HG03095 (cell line): ENCODE measurements at regions not wholly inside any gene's neighbourhood (a gene's known extent, or its start where the extent isn't known, plus 50 kb on each side); places are given as distances from the start of the nearest gene placed in this dataset.
"Not testable (repeated sequence)": the region's sequence is repeated elsewhere in the genome, so short reads cannot be mapped to it uniquely, and the experiment has no call there.

Source experiments
- ATAC-seq: cut with Tn5 transposase; IDR thresholded peaks from one replicate; pipeline ENCODE4 v1.9.1; 2021; ENCODE audit warnings: moderate library complexity; ENCODE audit not compliant: unreplicated experiment

DNA sequence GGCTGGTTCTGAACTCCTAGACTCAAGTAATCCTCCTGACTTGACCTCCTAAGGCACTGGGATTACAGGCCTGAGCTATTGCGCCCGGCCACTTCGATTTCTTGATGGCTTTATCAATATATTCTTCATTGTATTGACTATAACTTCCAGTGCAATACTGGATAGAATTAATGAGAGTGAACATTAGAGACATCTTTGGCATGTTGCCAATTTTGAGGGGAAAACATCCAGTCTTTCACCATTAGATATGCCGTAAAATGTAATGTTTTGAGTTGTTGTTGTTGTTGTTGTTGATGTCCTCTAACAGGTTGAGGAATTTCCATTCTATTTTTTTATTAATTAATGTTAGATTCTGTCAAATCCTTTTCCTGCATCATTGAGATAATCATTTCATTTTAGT, 578.9 kb downstream of the ZWINT start:
- ATAC-seq: no peak

DNA sequence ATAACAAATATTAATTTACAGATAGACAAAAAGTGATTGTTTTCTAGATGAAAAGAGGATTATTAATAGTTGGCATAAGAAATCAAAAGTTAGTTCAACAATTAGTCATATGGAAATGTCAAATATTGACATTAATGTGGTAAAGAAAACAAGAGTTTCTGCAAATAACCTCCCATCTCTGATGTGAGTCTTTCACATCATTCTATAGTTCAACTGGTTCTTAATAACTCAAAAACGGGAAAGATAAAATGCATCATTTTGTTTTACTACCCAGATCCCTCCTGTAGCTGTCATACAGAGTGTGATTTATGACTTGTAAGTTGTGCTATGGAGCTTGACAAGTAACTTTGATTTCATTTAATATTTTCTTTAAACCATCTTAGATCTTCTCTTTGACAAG, 594.8 kb downstream of the ZWINT start:
- ATAC-seq: no peak

DNA sequence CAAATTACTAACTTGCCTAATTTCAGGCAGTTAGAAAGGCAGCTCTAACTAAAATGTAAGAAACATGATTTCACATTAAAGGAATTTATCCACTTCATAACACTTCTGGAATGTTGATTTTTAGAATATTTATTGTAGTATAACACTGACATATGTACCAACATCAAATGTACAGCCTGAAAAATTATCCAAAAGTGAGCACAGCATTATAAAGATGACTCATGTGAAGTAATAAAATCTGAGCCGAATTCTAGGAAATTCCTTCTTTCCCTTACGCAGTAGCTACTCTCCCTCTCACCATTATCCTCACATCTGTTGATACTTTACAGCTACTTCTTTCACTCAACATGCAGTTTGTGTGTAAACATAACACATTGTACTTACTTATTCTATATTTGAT, 610.6 kb downstream of the ZWINT start:
- ATAC-seq: no peak

DNA sequence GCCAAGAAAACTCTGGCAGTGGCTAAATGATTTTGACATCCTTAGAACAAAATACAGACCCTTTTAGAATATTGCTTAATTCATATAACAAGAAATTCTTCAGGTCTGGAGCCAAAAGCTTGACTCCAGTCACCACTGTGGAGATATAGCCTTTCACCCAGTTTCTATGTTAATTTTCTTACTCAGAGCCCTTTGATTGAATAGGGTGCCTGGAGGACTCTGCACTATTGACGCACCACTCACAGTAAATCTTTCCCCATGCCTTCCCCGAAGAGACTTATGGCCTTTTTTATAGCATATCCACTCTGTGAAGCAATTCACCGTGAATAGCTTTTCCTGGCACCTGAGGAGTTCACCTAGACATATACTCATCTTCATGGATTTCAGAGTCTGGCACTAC, 613.8 kb downstream of the ZWINT start:
- ATAC-seq: no peak

DNA sequence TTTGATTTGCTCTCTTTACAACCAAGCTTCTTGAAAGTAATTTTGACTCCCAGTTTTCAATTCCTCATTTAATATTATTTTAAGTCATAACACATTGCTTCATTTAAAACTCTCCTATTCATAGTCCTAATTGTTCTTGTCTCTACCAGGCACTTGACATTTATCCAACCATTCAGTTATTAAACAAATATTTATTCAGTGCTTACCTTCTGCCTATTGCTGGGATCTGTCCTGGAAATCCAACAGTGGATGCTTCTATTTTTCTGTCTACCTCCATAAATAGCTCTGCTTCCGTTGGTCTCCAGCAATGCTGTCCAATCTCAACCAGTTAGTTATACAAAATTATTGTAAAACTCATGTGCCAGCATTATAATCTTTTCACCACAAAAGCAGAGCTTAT, 615.1 kb downstream of the ZWINT start:
- no peak for ATAC-seq

DNA sequence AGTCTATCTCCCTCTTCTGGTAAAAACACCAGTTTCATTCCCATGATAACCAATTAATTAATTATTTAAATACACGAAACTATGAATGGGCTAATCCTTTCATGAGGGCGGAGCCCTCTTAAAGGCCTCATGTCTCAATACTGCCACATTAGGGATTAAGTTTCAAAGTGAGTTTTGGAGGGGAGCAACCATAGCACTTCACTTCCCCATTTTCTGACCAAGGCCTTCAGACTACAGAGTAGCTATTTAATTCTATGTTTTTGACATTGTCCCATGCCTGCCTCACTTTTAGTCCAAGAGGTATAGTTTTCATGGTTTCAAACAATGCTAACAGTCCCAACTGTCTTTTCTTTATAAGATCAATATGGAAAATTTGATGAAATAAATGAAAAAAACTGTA, 618.6 kb downstream of the ZWINT start:
- no peak for ATAC-seq

DNA sequence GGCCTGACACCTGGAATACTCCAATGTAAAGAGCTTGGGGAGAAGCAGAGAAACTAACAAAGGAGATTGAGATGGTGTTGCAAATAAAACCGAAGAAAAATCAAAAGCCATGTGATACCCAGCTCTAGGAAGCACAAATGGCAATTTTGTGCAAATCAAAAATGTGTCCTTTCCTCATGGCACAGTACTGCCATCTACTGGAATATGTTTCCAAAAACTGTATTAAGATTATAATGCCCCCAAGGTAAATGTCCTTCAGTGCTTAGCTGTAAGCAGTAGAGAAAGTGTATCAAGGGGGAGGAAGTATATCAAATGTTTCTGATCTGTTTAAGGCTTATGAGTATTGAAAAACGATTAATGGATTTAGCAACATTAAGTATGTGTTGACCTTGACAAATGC, 620.3 kb downstream of the ZWINT start:
- not testable (repeated sequence) for ATAC-seq

DNA sequence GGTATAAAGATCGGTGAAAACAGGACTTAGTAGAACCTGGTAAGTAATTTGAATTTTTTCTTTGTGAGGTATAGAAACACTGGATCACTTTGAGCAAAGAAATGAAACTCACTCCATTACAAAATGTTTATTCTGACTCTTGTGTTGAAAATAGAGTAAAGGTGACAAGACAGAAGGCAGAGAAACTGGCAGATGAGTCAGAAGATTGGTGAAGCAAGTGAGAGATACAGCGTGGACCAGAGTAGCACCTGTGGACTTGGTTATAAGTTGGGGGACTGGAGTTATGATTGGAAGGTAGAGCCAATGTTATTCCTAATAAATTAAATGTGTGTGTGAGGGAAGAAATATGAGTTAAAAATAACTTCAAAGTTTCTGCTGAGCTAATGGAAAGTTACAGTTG, 620.9 kb downstream of the ZWINT start:
- ATAC-seq: no peak

DNA sequence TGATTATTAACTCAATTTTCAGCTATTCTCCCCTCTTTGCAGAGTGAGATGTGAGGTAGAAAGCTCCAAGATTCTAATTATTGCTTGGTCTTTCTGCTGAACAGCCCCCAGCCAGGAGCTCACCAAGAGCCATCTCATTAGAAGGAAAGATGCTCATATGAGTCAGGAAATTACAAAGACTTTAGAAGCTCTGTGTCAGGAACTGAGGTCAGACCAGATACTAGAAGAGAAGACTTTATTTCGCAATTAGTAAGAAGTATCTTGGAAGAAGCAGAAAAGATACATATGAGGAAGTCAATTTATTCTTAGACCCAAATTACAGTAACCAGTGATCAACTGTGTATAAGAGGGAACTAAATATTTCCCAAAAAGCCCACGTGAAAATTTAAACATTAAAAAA, 626.9 kb downstream of the ZWINT start:
- no peak for ATAC-seq

DNA sequence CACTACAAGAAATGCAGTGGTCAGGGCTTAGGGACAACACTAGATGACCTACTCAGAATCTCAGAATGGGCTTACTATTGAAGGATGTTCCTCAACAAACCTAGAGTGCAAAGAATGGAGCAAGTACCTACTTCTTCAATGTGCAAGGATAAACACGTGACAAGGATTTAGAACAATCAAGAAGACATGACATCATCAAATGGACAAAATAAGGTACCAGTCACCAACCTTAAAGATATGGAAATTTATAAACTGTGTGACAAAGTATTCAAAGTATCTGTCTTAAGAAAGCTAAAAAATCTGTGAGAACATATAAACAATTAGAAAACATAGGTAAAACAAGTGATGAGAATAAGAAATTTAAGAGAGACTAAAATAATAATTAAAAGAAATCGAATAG, 656.1 kb downstream of the ZWINT start:
- ATAC-seq: no peak

DNA sequence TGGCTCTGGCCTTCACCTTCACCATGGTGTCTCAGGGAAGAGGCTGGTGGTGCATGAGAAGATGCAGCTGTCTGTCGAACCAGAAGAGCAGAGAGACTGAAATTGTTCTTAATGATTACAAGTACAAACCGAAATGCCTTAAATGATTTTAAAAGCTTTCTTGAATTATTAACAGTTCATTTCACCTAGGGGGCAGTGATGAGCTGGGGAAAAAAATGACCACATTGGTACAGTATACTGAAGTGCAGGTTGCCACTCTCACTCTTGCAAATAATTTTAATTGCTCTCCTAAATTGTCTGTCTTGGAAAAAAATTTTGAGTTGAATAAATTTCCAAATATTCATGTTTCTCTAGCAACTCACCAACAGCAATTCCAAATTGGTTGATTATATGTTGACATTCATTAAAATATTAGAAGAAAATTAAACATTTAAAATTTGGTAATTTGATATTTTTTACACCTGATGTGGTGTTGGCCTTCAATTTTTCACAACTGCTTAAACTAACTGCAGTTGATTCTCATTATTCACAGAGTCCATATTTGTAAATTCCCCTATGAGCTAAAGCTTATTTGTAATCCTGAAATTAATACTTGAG, 692.6 kb downstream of the ZWINT start:
- no peak for ATAC-seq

DNA sequence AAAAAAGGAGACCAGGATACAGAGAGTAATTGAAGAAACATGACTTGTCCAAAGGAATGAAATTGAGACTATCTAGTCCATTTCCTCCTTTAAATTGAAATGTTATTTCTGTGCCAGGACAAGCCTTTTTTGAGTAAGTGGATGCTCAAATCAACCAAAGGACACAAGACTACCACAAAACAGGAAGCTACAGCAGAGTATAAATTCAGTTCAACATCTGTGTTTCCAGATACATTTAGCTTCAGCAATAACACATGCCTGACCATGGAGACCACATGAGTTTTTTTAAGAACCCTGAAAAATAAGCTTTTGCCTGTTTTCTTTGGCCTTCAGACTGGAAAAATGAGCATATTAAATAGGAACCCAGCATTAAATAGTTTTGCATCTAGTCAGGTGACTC, 707.5 kb downstream of the ZWINT start:
- no peak for ATAC-seq

DNA sequence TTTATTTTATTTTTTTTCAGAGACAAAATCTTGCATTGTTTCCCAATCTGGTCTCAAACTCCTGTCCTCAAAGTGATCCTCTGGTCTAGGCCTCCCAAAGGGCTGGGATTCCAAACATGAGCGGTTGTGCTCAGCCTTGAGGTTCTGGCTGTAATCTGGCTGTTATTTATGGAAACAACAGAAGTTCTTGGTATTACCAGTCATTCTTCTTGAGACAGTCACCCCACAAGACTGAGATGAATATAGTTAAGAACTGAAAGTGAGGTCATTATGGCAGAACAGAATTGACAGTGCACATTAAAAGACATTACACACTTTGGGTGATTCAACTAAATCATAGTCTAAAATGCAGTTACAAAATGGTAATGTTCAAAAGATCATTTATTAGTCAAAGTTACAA, 719.5 kb downstream of the ZWINT start:
- no peak for ATAC-seq

DNA sequence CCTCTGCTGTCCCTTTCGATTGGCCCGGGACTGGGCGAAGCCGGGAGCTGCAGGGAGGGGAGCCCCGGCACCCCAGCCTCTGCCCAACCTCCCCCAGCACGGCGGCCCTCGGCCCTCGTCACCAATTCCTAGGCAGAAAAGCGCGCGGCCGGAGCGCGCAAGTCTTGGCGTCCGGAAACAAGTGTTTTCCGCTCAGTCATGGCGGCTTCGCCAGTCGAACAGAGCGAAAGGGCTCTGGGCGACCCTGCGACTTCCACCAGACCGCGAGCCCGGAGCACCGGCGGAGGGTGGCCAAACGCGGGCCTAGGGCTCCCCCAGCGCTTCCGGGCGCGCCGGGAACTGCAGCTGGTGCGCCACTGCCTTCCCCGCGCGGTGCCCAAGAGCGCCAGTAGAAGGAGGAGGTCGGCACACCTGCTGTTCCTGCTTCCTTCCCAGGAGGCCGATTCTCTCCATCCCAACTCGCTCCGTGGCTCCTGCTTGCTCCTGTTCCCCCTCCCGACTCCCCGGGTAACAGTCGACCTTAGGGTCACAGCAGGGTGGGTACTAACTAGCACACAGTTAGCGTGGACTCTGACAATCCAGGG, 729.9 kb downstream of the ZWINT start:
- peak; percentile 85 for ATAC-seq

DNA sequence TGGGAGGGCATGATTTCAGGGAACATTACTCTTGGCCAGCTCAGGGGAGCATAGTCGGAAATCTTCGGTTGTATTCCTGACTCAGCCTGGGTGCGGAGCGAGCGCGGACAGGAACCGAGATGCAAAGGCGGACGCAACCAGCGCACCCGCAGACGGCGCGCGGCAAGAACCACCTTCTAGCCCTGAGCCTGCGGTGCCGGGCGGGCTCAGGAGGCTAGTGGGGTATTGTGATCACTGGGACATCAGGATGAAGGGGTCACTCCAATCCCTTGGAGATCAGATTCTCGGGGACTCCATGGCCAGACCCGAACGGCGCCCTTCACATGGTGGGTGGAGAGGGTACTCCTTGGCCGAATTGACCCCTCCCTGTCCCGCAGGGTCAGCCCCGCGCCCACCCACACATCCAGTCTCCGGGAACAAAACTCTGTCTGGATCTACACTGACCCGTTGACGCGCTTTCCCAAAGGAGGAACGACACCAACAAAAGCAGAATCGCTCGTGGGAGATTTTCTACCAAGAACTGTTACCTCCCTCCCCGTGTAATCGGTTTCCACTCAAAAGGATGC, 730.5 kb downstream of the ZWINT start:
- no peak for ATAC-seq

DNA sequence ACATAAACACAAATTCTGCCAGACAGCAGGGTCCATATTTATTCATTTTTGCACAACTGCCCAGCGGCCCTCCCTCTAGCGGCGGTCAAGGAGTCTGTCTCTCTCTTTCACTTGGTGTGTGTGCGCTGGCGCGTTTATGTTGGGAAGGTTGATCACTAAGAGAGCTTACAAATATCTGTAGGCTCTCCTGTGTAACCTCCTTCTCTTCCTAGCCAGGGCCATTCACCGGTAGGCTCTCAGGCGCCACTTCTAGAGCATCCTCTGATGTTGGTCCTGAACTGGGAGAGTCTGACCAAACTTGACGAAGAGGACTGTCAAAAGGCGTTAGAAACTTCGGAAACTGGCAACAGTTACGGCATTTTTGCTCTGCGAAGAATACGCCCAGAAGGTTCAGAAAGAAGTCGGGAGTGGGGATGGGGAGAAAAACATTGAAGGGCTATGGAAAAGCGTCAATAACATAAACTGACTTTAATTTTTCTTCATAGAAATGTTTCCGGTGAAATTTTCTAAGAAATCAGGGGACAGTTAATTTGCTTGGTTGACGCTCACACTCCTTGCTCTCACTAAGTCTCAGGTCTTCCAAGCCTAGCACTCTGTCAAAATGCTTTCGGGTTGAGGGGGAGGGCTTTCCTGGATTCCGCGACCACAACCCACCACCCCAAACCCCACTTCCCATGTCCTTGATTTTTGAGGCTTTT, 731.1 kb downstream of the ZWINT start:
- ATAC-seq: no peak

DNA sequence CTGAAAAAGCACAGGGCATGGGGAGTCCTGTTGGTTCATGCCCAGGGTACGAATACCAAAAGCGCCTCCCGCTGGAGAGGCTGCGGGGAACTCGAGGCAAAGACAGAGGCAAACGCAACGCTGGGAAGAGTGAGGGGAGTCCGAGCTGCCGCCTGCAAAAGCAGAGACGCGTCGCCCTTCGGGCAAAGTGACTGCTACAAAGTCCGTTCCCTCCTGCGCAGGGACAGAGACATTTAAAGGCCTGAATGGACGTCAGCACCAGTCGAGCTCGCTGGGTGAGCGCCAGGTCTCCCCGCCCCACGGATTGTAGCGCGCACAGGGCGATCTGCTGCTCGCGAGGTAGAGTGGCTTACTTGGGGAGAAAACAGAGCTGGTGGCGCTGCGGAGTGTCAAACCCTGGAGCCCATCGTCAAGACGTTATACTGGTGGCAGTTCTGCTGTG, 732.8 kb downstream of the ZWINT start:
- ATAC-seq: no peak

DNA sequence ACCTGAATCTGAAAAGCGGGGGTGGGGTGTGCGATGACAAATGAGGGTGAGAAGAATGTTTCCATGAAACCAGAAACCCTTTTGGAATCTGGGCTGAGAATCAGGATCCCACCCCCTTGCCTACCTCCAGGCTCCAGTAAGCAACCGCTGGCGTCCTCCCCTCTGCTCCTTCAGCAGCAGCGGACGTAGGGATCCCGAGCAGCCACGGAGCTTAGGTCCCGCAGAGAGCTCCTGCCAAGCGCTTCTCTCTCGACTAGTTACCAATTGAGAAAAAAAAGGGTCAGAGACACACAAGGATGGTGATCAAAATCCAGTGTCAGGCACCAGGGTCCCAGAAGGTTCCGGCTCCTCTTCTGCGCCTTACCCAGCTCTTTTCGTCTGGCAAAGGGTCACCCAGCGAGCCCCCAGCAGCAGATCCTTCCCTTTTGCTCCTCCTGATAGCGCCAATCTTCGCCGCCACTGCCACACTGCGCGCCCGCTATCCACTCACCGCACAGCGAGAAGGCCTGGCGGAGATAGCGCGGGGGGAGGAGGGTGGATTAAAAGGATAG, 733.5 kb downstream of the ZWINT start:
- no peak for ATAC-seq

DNA sequence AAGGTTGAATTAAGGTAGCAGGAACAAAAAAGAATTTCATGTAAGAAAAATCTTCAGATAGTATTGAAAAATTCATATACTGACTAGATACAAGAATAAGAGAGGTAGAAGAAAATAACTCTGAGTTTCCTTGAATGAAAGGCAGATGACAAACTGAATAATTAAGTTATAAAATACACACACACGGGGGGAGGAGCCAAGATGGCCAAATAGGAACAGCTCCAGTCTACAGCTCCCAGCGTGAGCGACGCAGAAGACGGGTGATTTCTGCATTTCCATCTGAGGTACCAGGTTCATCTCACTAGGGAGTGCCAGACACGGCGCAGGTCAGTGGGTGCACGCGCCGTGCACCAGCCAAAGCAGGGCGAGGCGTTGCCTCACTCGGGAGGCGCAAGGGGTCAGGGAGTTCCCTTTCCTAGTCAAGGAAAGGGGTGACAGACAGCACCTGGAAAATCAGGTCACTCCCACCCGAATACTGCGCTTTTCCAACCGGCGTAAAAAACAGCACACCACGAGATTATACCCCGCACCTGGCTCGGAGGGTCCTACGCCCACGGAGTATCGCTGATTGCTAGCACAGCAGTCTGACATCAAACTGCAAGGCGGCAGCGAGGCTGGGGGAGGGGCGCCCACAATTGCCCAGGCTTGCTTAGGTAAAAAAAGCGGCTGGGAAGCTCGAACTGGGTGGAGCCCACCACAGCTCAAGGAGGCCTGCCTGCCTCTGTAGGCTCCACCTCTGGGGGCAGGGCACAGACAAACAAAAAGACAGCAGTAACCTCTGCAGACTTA, 759.2 kb downstream of the ZWINT start:
- not testable (repeated sequence) for ATAC-seq

DNA sequence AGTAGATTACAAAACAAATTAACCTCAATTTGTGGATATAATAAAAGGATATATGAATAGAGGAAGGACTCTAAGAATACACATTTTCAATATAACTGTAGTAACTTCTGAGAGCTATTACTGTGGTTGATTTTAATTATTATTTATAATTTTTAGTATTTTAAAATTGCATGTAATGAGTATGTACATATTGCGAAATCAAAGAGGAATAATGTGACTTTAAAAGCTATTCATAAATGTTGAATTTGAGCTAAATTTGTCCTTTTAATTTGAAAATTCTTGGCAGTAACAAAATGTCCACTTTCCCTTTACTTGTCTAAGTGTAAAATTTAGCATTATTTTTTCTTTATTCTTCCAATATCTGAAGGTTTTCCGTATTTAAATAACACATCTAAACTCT, 750.6 kb upstream of the PCDH15 start:
- no peak for ATAC-seq

DNA sequence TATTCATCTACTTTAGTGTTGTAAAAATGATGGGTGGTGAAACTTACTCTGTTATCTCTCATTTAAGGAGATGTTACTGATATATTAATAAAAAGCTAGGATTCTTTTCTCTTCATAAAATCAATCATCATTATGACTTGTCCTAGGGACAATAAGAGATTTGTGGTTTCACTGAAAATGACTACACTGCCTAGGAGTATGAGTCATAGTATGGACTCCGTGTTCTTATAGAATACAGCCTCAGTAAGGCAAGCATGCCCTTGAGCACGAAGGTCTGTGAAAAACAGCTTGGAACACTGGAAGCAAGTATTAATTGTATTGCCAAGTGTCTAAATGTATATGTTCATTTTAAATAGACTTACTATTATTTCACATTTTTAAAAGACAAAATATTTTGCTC, 749.2 kb upstream of the PCDH15 start:
- ATAC-seq: no peak
